Neural progenitor cell (in vitro differentiated cells): ENCODE measurements at regions not wholly inside any gene's neighbourhood (a gene's known extent, or its start where the extent isn't known, plus 50 kb on each side); places are given as distances from the start of the nearest gene placed in this dataset.
A peak's percentile ranks its signal among the peaks of the same experiment; 100 is the strongest.

Experiments used
- DNase-seq: peaks from one replicate; pipeline ENCODE4 v3.0.0-alpha.2; 2016; ENCODE audit warnings: low spot score
- H2AFZ ChIP-seq: fragments of 200-600 bp; sonication (generic); replicated peaks from 2 replicates; pipeline ENCODE4 v1.6.1; 2016; ENCODE audit warnings: antibody characterized with exemption
- H3F3A ChIP-seq: fragments of 200-600 bp; sonication (generic); 2 replicates; pipeline ENCODE4 v1.6.1; 2016; ENCODE audit warnings: antibody characterized with exemption, low read depth
- H3K27ac ChIP-seq: fragments of 200-600 bp; sonication (generic); 2 replicates; pipeline ENCODE4 v1.5.1; 2016; ENCODE audit warnings: mild to moderate bottlenecking
- H3K27me3 ChIP-seq: fragments of 200-600 bp; sonication (generic); 2 replicates; pipeline ENCODE4 v1.6.1; 2016; ENCODE audit warnings: mild to moderate bottlenecking, moderate library complexity
- H3K36me3 ChIP-seq: fragments of 200-600 bp; sonication (generic); 2 replicates; pipeline ENCODE4 v1.5.1; 2016
- H3K4me1 ChIP-seq: fragments of 200-600 bp; sonication (generic); 2 replicates; pipeline ENCODE4 v1.6.1; 2016; ENCODE audit warnings: mixed run types
- H3K4me2 ChIP-seq: fragments of 200-600 bp; sonication (generic); 2 replicates; pipeline ENCODE4 v1.6.1; 2016
- H3K4me3 ChIP-seq: fragments of 200-600 bp; sonication (generic); 2 replicates; pipeline ENCODE4 v1.5.1; 2016
- H3K79me2 ChIP-seq: fragments of 200-600 bp; sonication (generic); 2 replicates; pipeline ENCODE4 v1.6.1; 2016; ENCODE audit warnings: low read depth
- H3K9ac ChIP-seq: fragments of 200-600 bp; sonication (generic); 2 replicates; pipeline ENCODE4 v1.6.1; 2016
- H3K9me3 ChIP-seq: fragments of 200-600 bp; sonication (generic); 2 replicates; pipeline ENCODE4 v1.5.1; 2016; ENCODE audit warnings: low read depth
- H4K20me1 ChIP-seq: fragments of 200-600 bp; sonication (generic); 2 replicates; pipeline ENCODE4 v1.6.1; 2016; ENCODE audit warnings: low read depth
- H3K27ac Mint-ChIP-seq: 3 replicates; pipeline ENCODE4 v1.8.0; 2021; ENCODE audit warnings: mixed read lengths
- H3K27me3 Mint-ChIP-seq: 2 replicates; pipeline ENCODE4 v1.8.0; 2022; ENCODE audit warnings: low read depth, mild to moderate bottlenecking, inconsistent platforms, moderate library complexity, mixed read lengths; ENCODE audit not compliant: insufficient read depth
- H3K36me3 Mint-ChIP-seq: 3 replicates; pipeline ENCODE4 v1.8.0; 2021; ENCODE audit warnings: mixed read lengths
- H3K4me1 Mint-ChIP-seq: 3 replicates; pipeline ENCODE4 v1.8.0; 2021; ENCODE audit warnings: mixed read lengths
- H3K4me3 Mint-ChIP-seq: 3 replicates; pipeline ENCODE4 v1.8.0; 2021; ENCODE audit warnings: mild to moderate bottlenecking, moderate library complexity, mixed read lengths
- H3K9me3 Mint-ChIP-seq: 3 replicates; pipeline ENCODE4 v1.8.0; 2020; ENCODE audit warnings: mixed read lengths
- CTCF ChIP-seq: fragments of 200-600 bp; sonication (generic); IDR thresholded peaks from 2 replicates; pipeline ENCODE4 v1.5.1; 2017; ENCODE audit warnings: antibody characterized with exemption, mild to moderate bottlenecking
- EZH2 ChIP-seq: fragments of 200-600 bp; sonication (generic); IDR thresholded peaks from 2 replicates; pipeline ENCODE4 v1.6.1; 2017; ENCODE audit warnings: antibody characterized with exemption, mild to moderate bottlenecking, moderate library complexity
- EZH2phosphoT487 ChIP-seq: fragments of 200-600 bp; sonication (generic); IDR thresholded peaks from 2 replicates; pipeline ENCODE4 v1.6.1; 2017; ENCODE audit warnings: antibody characterized with exemption

- Histone ChIP-seq H2AFZ (no peak overlapping the region), H3K79me2 (no peaks in the 10 kb centered on the region), H3K36me3 (no peaks in the 10 kb centered on the region), H3F3A (no peaks in the 10 kb centered on the region), H3K4me1 (peaks cover 5% of the 10 kb centered on the region), H4K20me1 (no peaks in the 10 kb centered on the region), H3K4me3 (no peak overlapping the region), H3K9ac (no peak overlapping the region), H3K27ac (no peak overlapping the region), H3K9me3 (no peaks in the 10 kb centered on the region), H3K4me2 (no peak overlapping the region), H3K27me3 (no peaks in the 10 kb centered on the region)
- DNase-seq, result no peak
- Mint-ChIP-seq H3K4me1 (peaks cover 17% of the 10 kb centered on the region), H3K9me3 (no peaks in the 10 kb centered on the region), H3K4me3 (no peak overlapping the region), H3K36me3 (no peaks in the 10 kb centered on the region), H3K27ac (no peak overlapping the region), H3K27me3 (peaks cover 3% of the 10 kb centered on the region)
- no peak for TF ChIP-seq EZH2phosphoT487
- no peak for TF ChIP-seq CTCF
- no peak for TF ChIP-seq EZH2
These were observed 857.9 kb downstream of the TYW1 start for GRCh38 chr7:67854221-67855178.

DNA sequence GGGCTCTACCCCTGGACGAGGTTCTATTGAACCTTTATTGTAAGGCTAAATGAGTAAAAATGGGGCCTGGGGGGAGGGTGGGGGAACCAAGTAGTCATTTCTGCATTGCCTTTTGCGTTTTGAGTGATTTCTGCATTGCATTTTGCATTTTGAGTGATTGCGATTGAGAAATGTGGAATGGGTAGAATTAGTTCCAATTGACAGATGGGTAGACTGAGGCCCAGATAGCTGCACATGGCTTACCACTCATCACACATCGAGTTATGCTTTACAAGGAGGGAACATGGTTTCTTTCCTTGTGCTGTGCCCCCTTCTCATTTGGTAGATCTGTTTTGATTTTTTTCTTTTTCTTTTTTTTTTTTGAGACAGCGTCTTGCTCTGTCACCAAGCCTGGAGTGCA lies 858.7 kb downstream of the TYW1 start:
- Histone ChIP-seq H3K9ac (no peak overlapping the region), H4K20me1 (no peaks in the 10 kb centered on the region), H2AFZ (no peak overlapping the region), H3K4me3 (no peak overlapping the region), H3K9me3 (no peaks in the 10 kb centered on the region), H3K36me3 (no peaks in the 10 kb centered on the region), H3K27ac (no peak overlapping the region), H3K79me2 (no peaks in the 10 kb centered on the region), H3K4me2 (no peak overlapping the region), H3K4me1 (peaks cover 5% of the 10 kb centered on the region), H3K27me3 (no peaks in the 10 kb centered on the region), H3F3A (no peaks in the 10 kb centered on the region)
- no peak overlapping the region for H3K4me3 Mint-ChIP-seq
- H3K4me1 Mint-ChIP-seq, result peaks cover 17% of the 10 kb centered on the region
- H3K27ac Mint-ChIP-seq, result no peak overlapping the region
- no peak for DNase-seq
- H3K36me3 Mint-ChIP-seq, result no peaks in the 10 kb centered on the region
- no peaks in the 10 kb centered on the region for H3K9me3 Mint-ChIP-seq
- peaks cover 5% of the 10 kb centered on the region for H3K27me3 Mint-ChIP-seq
- TF ChIP-seq EZH2 (no peak), CTCF (no peak), EZH2phosphoT487 (no peak)

- Mint-ChIP-seq H3K27ac (no peak overlapping the region), H3K27me3 (peaks cover 5% of the 10 kb centered on the region), H3K4me1 (peaks cover 17% of the 10 kb centered on the region), H3K4me3 (no peak overlapping the region), H3K9me3 (no peaks in the 10 kb centered on the region), H3K36me3 (no peaks in the 10 kb centered on the region)
- no peak overlapping the region for H3K9ac ChIP-seq
- H4K20me1 ChIP-seq, result no peaks in the 10 kb centered on the region
- no peaks in the 10 kb centered on the region for H3K79me2 ChIP-seq
- peaks cover 5% of the 10 kb centered on the region for H3K4me1 ChIP-seq
- H3K9me3 ChIP-seq, result no peaks in the 10 kb centered on the region
- no peak overlapping the region for H2AFZ ChIP-seq
- no peak overlapping the region for H3K27ac ChIP-seq
- H3K36me3 ChIP-seq, result no peaks in the 10 kb centered on the region
- no peaks in the 10 kb centered on the region for H3K27me3 ChIP-seq
- H3K4me3 ChIP-seq, result no peak overlapping the region
- TF ChIP-seq CTCF (peak; percentile 22), EZH2 (no peak), EZH2phosphoT487 (no peak)
- H3K4me2 ChIP-seq, result no peak overlapping the region
- peak; percentile 6 for DNase-seq
- no peaks in the 10 kb centered on the region for H3F3A ChIP-seq
These were observed 859.4 kb downstream of the TYW1 start for GRCh38 chr7:67856046-67856445.
